HepG2 (cell line): ENCODE measurements at regions not wholly inside any gene's neighbourhood (a gene's known extent, or its start where the extent isn't known, plus 50 kb on each side); places are given as distances from the start of the nearest gene placed in this dataset.

ENCODE experiments used
- AKAP8 ChIP-seq: sonication (generic); formaldehyde crosslinking; IDR thresholded peaks from 2 replicates; pipeline ENCODE4 v1.5.1; 2020; ENCODE audit warnings: mild to moderate bottlenecking, missing genetic modification reagents
- ATF7 ChIP-seq, 2 experiments: fragments of 450-650 bp in 1 of 2; sonication (generic) in 1 of 2; formaldehyde crosslinking in 1 of 2; IDR thresholded peaks; 2 replicates each; pipeline versions ENCODE4 v1.4.0 to v1.6.1; 2016 to 2020; ENCODE audit warnings: antibody characterized with exemption in 1 of 2, mild to moderate bottlenecking in 1 of 2, missing genetic modification reagents in 1 of 2
- EHMT2 ChIP-seq: fragments of 200-600 bp; sonication (generic); IDR thresholded peaks from 2 replicates; pipeline ENCODE4 v1.7.0; 2017; ENCODE audit warnings: antibody characterized with exemption, low read depth, low read length, borderline replicate concordance
- ELF3 ChIP-seq: IDR thresholded peaks from 2 replicates; pipeline ENCODE4 v1.6.1; 2016; ENCODE audit warnings: missing genetic modification reagents, missing compliant biosample characterization
- FOXJ3 ChIP-seq: sonication (generic); formaldehyde crosslinking; IDR thresholded peaks from 2 replicates; pipeline ENCODE4 v1.4.0; 2020; ENCODE audit warnings: missing genetic modification reagents, mild to moderate bottlenecking, borderline replicate concordance
- FOXP1 ChIP-seq, 2 experiments: fragments of 450-650 bp in 1 of 2; IDR thresholded peaks; 2 replicates each; pipeline ENCODE4 v1.6.1; 2017 to 2018; ENCODE audit warnings: antibody characterized with exemption in 1 of 2
- GATAD1 ChIP-seq: IDR thresholded peaks from 2 replicates; pipeline ENCODE4 v1.6.1; 2016; ENCODE audit warnings: missing genetic modification reagents, missing compliant biosample characterization
- HMG20A ChIP-seq: IDR thresholded peaks from 2 replicates; pipeline ENCODE4 v1.6.1; 2016; ENCODE audit warnings: borderline replicate concordance
- NFIC ChIP-seq: IDR thresholded peaks from 2 replicates; pipeline ENCODE4 v1.6.1; 2012; ENCODE audit warnings: mild to moderate bottlenecking, low read length, inconsistent platforms
- POGZ ChIP-seq: sonication (generic); formaldehyde crosslinking; IDR thresholded peaks from 2 replicates; pipeline ENCODE4 v1.4.0; 2020; ENCODE audit warnings: mild to moderate bottlenecking, missing genetic modification reagents
- RFX3 ChIP-seq: IDR thresholded peaks from 2 replicates; pipeline ENCODE4 v1.6.1; 2016; ENCODE audit warnings: missing biosample characterization, missing genetic modification reagents
- RXRB ChIP-seq: IDR thresholded peaks from 2 replicates; pipeline ENCODE4 v1.6.1; 2016; ENCODE audit warnings: borderline replicate concordance, missing genetic modification reagents, missing compliant biosample characterization
- SKI ChIP-seq: fragments of 450-650 bp; IDR thresholded peaks from one replicate; pipeline ENCODE4 v1.6.1; 2018; ENCODE audit warnings: mild to moderate bottlenecking; ENCODE audit not compliant: partially characterized antibody
- SMARCC2 ChIP-seq: fragments of 450-650 bp; IDR thresholded peaks from 2 replicates; pipeline ENCODE4 v1.6.1; 2017; ENCODE audit warnings: antibody characterized with exemption, mild to moderate bottlenecking
- SOX6 ChIP-seq, 2 experiments: fragments of 450-650 bp in 1 of 2; sonication (generic) in 1 of 2; formaldehyde crosslinking in 1 of 2; IDR thresholded peaks; 2 replicates each; pipeline versions ENCODE4 v1.4.0 to v1.6.1; 2017 to 2020; ENCODE audit warnings: antibody characterized with exemption in 1 of 2, mild to moderate bottlenecking in 1 of 2, missing genetic modification reagents in 1 of 2
- SP5 ChIP-seq: IDR thresholded peaks from 2 replicates; pipeline ENCODE4 v1.6.1; 2016; ENCODE audit warnings: low read depth, borderline replicate concordance
- STAG1 ChIP-seq: sonication (generic); formaldehyde crosslinking; IDR thresholded peaks from 2 replicates; pipeline ENCODE4 v1.4.0; 2020; ENCODE audit warnings: missing genetic modification reagents
- THRA ChIP-seq: sonication (generic); formaldehyde crosslinking; IDR thresholded peaks from 2 replicates; pipeline ENCODE4 v1.4.0; 2020; ENCODE audit warnings: missing genetic modification reagents, borderline replicate concordance
- YEATS2 ChIP-seq: sonication (generic); formaldehyde crosslinking; IDR thresholded peaks from 2 replicates; pipeline ENCODE4 v1.4.0; 2020; ENCODE audit warnings: missing genetic modification reagents, borderline replicate concordance
- ZFP91 ChIP-seq: sonication (generic); formaldehyde crosslinking; IDR thresholded peaks from 2 replicates; pipeline ENCODE4 v1.9.0; 2022; ENCODE audit warnings: missing genetic modification reagents, mild to moderate bottlenecking, borderline replicate concordance
- TF ChIP-seq, protein P1 (sequence below), 2 experiments: fragments of 450-650 bp in 1 of 2; sonication (generic) in 1 of 2; formaldehyde crosslinking; IDR thresholded peaks; 2 replicates each; pipeline versions ENCODE4 v1.5.0 to v1.8.0; 2020 to 2022; ENCODE audit warnings: mild to moderate bottlenecking in 1 of 2, missing genetic modification reagents in 1 of 2
- TF ChIP-seq, protein P2 (sequence below): sonication (generic); formaldehyde crosslinking; IDR thresholded peaks from 2 replicates; pipeline ENCODE4 v1.8.1; 2023; ENCODE audit warnings: mild to moderate bottlenecking, missing genetic modification reagents, borderline replicate concordance
- TF ChIP-seq, protein P3 (sequence below): IDR thresholded peaks from 2 replicates; pipeline ENCODE4 v1.6.1; 2016; ENCODE audit warnings: low read depth, control low read depth

GRCh38 chr2:172253190-172254052 lies 150.7 kb upstream of the DLX2 start (continued):
- TF ChIP-seq SMARCC2 (peak; percentile 24; the same call in 1 of the 2 replicates), ZFP91 (peak; percentile 39; the same call in 1 of the 2 replicates), RXRB (CRISPR knock-in tag) (peak; percentile 49; the same call in 1 of the 2 replicates), POGZ (CRISPR knock-in tag) (peak; percentile 48), SKI (peak; percentile 37), SOX6 (IDR thresholded peaks at IDR 0.05) (no peak), SOX6 (CRISPR knock-in tag; IDR thresholded peaks at IDR 0.05) (peak; percentile 37; the same call in 1 of the 2 replicates), ATF7 (IDR thresholded peaks at IDR 0.05) (no peak), ATF7 (CRISPR knock-in tag; IDR thresholded peaks at IDR 0.05) (no peak), RFX3 (peak; percentile 61), HMG20A (CRISPR knock-in tag) (peak; percentile 52; the same call in 1 of the 2 replicates), SP5 (CRISPR knock-in tag) (no peak), FOXP1 (IDR thresholded peaks at IDR 0.05) (no peak), FOXP1 (CRISPR knock-in tag; IDR thresholded peaks at IDR 0.05) (0 out of 2 replicates have a peak, but pooled peaks have one; percentile 20), NFIC (peak; percentile 62; the same call in 1 of the 2 replicates), EHMT2 (peak; percentile 70; the same call in 1 of the 2 replicates), ELF3 (CRISPR knock-in tag) (peak; percentile 63; the same call in 1 of the 2 replicates), AKAP8 (CRISPR knock-in tag) (no peak), GATAD1 (CRISPR knock-in tag) (no peak), YEATS2 (peak; percentile 18; the same call in 1 of the 2 replicates), STAG1 (CRISPR knock-in tag) (no peak), FOXJ3 (CRISPR knock-in tag) (no peak), THRA (CRISPR knock-in tag) (0 out of 2 replicates have a peak, but pooled peaks have one; percentile 29)
- TF ChIP-seq, protein P1, sequence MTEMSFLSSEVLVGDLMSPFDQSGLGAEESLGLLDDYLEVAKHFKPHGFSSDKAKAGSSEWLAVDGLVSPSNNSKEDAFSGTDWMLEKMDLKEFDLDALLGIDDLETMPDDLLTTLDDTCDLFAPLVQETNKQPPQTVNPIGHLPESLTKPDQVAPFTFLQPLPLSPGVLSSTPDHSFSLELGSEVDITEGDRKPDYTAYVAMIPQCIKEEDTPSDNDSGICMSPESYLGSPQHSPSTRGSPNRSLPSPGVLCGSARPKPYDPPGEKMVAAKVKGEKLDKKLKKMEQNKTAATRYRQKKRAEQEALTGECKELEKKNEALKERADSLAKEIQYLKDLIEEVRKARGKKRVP (CRISPR knock-in tag; IDR thresholded peaks at IDR 0.05): 0 out of 4 replicates have a peak, but pooled peaks of 1 of the 2 experiments have one; percentile 26
- TF ChIP-seq, protein P2, sequence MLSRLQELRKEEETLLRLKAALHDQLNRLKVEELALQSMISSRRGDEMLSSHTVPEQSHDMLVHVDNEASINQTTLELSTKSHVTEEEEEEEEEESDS: no peak
- TF ChIP-seq, protein P3, sequence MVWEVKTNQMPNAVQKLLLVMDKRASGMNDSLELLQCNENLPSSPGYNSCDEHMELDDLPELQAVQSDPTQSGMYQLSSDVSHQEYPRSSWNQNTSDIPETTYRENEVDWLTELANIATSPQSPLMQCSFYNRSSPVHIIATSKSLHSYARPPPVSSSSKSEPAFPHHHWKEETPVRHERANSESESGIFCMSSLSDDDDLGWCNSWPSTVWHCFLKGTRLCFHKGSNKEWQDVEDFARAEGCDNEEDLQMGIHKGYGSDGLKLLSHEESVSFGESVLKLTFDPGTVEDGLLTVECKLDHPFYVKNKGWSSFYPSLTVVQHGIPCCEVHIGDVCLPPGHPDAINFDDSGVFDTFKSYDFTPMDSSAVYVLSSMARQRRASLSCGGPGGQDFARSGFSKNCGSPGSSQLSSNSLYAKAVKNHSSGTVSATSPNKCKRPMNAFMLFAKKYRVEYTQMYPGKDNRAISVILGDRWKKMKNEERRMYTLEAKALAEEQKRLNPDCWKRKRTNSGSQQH (CRISPR knock-in tag): no peak
